OCI-LY3 (cell line): ENCODE measurements at regions not wholly inside any gene's neighbourhood (a gene's known extent, or its start where the extent isn't known, plus 50 kb on each side); places are given as distances from the start of the nearest gene placed in this dataset.

ENCODE experiments used
- H2AFZ ChIP-seq: fragments of 200-600, 300-600 bp; shearing (Covaris generic); 2 replicates; pipeline ENCODE4 v1.6.0; 2014; ENCODE audit warnings: antibody characterized with exemption, low read depth, low read length
- H3K27ac ChIP-seq: fragments of 200-600, 300-600 bp; sonication (generic); 2 replicates; pipeline ENCODE4 v1.5.1; 2014; ENCODE audit warnings: mild to moderate bottlenecking, low read length, moderate library complexity, mixed read lengths
- H3K27me3 ChIP-seq: fragments of 200-600, 300-600 bp; sonication (generic); 2 replicates; pipeline ENCODE4 v1.6.1; 2014; ENCODE audit warnings: low read depth, low read length, mixed read lengths
- H3K36me3 ChIP-seq: fragments of 200-600, 300-600 bp; sonication (generic); replicated peaks from 2 replicates; pipeline ENCODE3; 2014; ENCODE audit warnings: low read depth, low read length, mixed read lengths
- H3K4me1 ChIP-seq: fragments of 300-600, 200-600 bp; sonication (generic); 2 replicates; pipeline ENCODE4 v1.6.1; 2014; ENCODE audit warnings: low read length, mixed read lengths
- H3K4me2 ChIP-seq: fragments of 200-600, 300-600 bp; sonication (generic); 2 replicates; pipeline ENCODE4 v1.6.1; 2014; ENCODE audit warnings: low read length, mixed read lengths
- H3K4me3 ChIP-seq: fragments of 300-600, 200-600 bp; sonication (generic); 2 replicates; pipeline ENCODE4 v1.5.1; 2014; ENCODE audit warnings: antibody characterized with exemption, mild to moderate bottlenecking, low read length, moderate library complexity
- H3K79me2 ChIP-seq: fragments of 300-600, 200-600 bp; shearing (Covaris generic); 2 replicates; pipeline ENCODE4 v1.6.1; 2014; ENCODE audit warnings: mild to moderate bottlenecking, low read length, mixed read lengths
- H3K9ac ChIP-seq: fragments of 300-600, 200-600 bp; shearing (Covaris generic); 2 replicates; pipeline ENCODE4 v1.6.0; 2014; ENCODE audit warnings: mild to moderate bottlenecking, low read length, moderate library complexity
- H3K9me3 ChIP-seq: fragments of 200-600, 300-600 bp; shearing (Covaris generic); 2 replicates; pipeline ENCODE4 v1.6.1; 2014; ENCODE audit warnings: low read length, mixed read lengths; ENCODE audit not compliant: insufficient read depth
- H4K20me1 ChIP-seq: fragments of 200-600, 300-600 bp; sonication (generic); 2 replicates; pipeline ENCODE4 v1.6.1; 2016; ENCODE audit warnings: low read length, mixed read lengths; ENCODE audit not compliant: insufficient read depth
- EZH2phosphoT487 ChIP-seq: fragments of 200-600 bp; shearing (Covaris generic); IDR thresholded peaks from 2 replicates; pipeline ENCODE4 v1.6.1; 2018; ENCODE audit warnings: antibody characterized with exemption, mixed run types, low read depth
- TF ChIP-seq, protein P1 (sequence below): fragments of 200-600, 300-600 bp; sonication (generic); IDR thresholded peaks from 2 replicates; pipeline ENCODE4 v1.5.1; 2014; ENCODE audit warnings: antibody characterized with exemption, low read length, low read depth

DNA sequence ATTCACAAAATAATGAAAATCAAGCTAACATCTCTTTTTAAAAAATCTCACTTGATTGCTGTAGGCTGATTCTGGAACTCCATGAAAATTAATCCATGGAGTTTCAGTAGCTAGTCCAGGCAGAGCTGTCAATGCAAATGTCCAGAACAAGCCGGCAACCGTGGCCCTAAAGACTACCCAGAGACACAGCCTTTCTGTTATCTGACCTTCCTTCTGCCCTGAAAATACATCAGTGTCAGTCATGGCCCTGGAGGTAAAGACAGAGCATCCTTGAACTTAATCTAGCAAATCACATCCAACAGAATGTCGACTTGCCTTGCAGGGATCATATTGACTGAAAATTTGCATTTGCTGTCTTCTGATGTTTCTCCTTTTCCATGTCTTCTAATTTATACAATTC lies 887.4 kb upstream of the B3GALT2 start:
- no peak overlapping the region for H2AFZ ChIP-seq
- H3K9me3 ChIP-seq, result 0 out of 2 replicates have a peak, but pooled peaks cover 3% of the 10 kb centered on the region
- no peak overlapping the region for H3K9ac ChIP-seq
- no peaks in the 10 kb centered on the region for H3K27me3 ChIP-seq
- H3K4me2 ChIP-seq, result no peak overlapping the region
- no peak overlapping the region for H3K27ac ChIP-seq
- H3K36me3 ChIP-seq, result peaks cover 3% of the 10 kb centered on the region
- no peak overlapping the region for H3K4me3 ChIP-seq
- H3K79me2 ChIP-seq, result no peaks in the 10 kb centered on the region
- no peaks in the 10 kb centered on the region for H4K20me1 ChIP-seq
- peaks cover 3% of the 10 kb centered on the region for H3K4me1 ChIP-seq
- no peak for TF ChIP-seq EZH2phosphoT487
- TF ChIP-seq, protein P1, sequence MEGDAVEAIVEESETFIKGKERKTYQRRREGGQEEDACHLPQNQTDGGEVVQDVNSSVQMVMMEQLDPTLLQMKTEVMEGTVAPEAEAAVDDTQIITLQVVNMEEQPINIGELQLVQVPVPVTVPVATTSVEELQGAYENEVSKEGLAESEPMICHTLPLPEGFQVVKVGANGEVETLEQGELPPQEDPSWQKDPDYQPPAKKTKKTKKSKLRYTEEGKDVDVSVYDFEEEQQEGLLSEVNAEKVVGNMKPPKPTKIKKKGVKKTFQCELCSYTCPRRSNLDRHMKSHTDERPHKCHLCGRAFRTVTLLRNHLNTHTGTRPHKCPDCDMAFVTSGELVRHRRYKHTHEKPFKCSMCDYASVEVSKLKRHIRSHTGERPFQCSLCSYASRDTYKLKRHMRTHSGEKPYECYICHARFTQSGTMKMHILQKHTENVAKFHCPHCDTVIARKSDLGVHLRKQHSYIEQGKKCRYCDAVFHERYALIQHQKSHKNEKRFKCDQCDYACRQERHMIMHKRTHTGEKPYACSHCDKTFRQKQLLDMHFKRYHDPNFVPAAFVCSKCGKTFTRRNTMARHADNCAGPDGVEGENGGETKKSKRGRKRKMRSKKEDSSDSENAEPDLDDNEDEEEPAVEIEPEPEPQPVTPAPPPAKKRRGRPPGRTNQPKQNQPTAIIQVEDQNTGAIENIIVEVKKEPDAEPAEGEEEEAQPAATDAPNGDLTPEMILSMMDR, result no peak

DNA sequence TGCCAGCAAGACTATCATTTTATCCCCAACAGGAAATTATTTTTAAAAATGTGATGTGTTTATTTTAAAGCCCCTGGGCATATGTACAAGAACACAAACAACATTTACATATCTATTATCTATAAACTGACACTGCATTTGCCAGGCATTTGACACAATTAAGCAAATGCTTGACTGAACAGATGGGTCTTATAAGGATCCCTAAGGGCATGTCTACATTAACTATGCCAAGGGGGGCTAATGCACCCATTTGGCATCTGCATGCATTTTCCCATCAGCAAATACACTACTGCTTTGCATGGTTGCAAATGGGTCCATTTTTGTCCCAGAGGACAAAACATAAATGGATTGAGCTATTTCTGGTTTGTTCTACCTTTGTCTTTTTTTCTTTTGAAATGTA lies 884.8 kb upstream of the B3GALT2 start:
- no peak overlapping the region for H3K27ac ChIP-seq
- TF ChIP-seq, protein P1, result no peak
- TF ChIP-seq EZH2phosphoT487, result no peak
- H3K4me2 ChIP-seq, result no peak overlapping the region
- H2AFZ ChIP-seq, result no peak overlapping the region
- H3K36me3 ChIP-seq, result no peaks in the 10 kb centered on the region
- H3K4me3 ChIP-seq, result no peak overlapping the region
- H3K9me3 ChIP-seq, result no peaks in the 10 kb centered on the region
- H3K4me1 ChIP-seq, result no peaks in the 10 kb centered on the region
- H3K27me3 ChIP-seq, result no peaks in the 10 kb centered on the region
- no peaks in the 10 kb centered on the region for H4K20me1 ChIP-seq
- no peak overlapping the region for H3K9ac ChIP-seq
- H3K79me2 ChIP-seq, result no peaks in the 10 kb centered on the region

DNA sequence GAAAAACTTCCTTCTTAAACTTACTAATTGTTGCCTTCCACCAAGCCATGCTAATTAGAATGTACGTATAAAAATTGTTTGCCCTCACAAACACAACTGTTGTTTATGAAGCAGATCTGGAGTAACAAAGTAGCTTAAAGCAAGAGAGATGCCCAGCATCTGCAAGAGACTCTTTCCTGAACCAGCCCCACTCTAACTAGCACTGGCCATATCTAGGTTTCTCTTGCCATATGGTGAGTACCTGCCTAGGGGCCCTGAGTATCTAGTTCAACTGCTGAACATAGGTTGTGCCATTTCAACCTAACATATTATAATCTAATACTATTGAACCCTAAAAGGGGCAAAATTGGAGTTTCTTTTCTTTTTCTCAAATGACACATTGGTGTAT lies 883.4 kb upstream of the B3GALT2 start:
- no peak overlapping the region for H2AFZ ChIP-seq
- no peak overlapping the region for H3K27ac ChIP-seq
- no peaks in the 10 kb centered on the region for H3K79me2 ChIP-seq
- no peaks in the 10 kb centered on the region for H3K27me3 ChIP-seq
- no peaks in the 10 kb centered on the region for H3K4me1 ChIP-seq
- H3K9me3 ChIP-seq, result no peaks in the 10 kb centered on the region
- no peak overlapping the region for H3K4me3 ChIP-seq
- TF ChIP-seq EZH2phosphoT487, result no peak
- TF ChIP-seq, protein P1, result no peak
- H3K4me2 ChIP-seq, result no peak overlapping the region
- H3K36me3 ChIP-seq, result no peaks in the 10 kb centered on the region
- H4K20me1 ChIP-seq, result no peaks in the 10 kb centered on the region
- no peak overlapping the region for H3K9ac ChIP-seq

DNA sequence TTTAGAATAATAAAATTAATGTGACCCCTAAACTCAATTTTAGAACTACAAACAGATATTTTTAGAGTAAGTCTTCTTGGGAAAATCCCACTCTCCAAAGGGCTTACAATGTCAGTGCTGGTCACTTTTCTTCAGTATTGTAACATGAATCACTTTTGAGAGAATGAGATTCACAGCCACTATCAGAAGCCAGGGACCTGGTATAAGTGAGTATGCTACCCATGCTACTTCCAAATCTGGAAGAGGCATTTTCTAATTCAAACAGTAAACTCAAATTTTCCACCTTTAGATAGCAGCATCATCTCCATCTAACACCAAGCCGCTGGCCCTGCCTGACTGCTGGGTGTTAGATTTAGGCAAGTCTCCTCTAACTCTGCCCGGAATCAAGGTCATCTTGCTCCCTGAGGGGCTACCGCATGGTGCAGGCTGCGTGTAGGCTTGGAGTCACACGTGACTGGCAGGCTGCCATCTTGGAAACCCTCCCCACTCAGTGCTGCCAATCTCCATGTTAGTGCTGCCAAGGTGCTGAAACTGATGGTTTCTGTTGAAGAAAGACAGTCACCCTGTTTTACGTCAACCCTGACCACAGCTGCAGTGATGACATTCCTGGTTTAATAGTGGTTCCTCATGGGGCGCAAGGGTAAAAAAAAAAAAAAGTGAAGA lies 882.9 kb upstream of the B3GALT2 start:
- Histone ChIP-seq H3K9ac (no peak overlapping the region), H3K4me1 (no peaks in the 10 kb centered on the region), H3K79me2 (no peaks in the 10 kb centered on the region), H2AFZ (no peak overlapping the region), H3K4me3 (no peak overlapping the region), H3K36me3 (no peaks in the 10 kb centered on the region), H3K4me2 (no peak overlapping the region), H4K20me1 (no peaks in the 10 kb centered on the region), H3K27me3 (no peaks in the 10 kb centered on the region), H3K27ac (no peak overlapping the region), H3K9me3 (no peaks in the 10 kb centered on the region)
- TF ChIP-seq, protein P1, result no peak
- no peak for TF ChIP-seq EZH2phosphoT487
